ENCODE measurements at regions not wholly inside any gene's neighbourhood (a gene's known extent, or its start where the extent isn't known, plus 50 kb on each side); places are given as distances from the start of the nearest gene placed in this dataset.

GRCh38 chr3:109784285-109784684, 446.9 kb upstream of the DPPA4 start:
- H3K27me3 ChIP-seq = no peaks in the 10 kb centered on the region
- no peak for DNase-seq
- no peak overlapping the region for H3K4me3 ChIP-seq (replicated peaks in 1 of 3)
- no peaks in the 10 kb centered on the region for H3K4me1 ChIP-seq
- no peaks in the 10 kb centered on the region for H3K9me3 ChIP-seq
- 81 to 85% methylated on average over 1 of the region's 1 CpG for WGBS, 2 donors
- TF ChIP-seq CTCF (IDR thresholded peaks at IDR 0.05) = no peak
- TF ChIP-seq POLR2A (IDR thresholded peaks at IDR 0.05) = no peak
- no peak overlapping the region for H3K27ac ChIP-seq
- no peaks in the 10 kb centered on the region for H3K36me3 ChIP-seq
- intact Hi-C loops (cut with DNase I) = no loop called here

- no peak for TF ChIP-seq POLR2A (IDR thresholded peaks at IDR 0.05)
- no peak for TF ChIP-seq CTCF (IDR thresholded peaks at IDR 0.05)
- H3K27ac ChIP-seq = no peak overlapping the region
- no peak for DNase-seq
- H3K9me3 ChIP-seq = no peaks in the 10 kb centered on the region
- no peaks in the 10 kb centered on the region for H3K27me3 ChIP-seq
- intact Hi-C loops (cut with DNase I) = no loop called here
- 78 to 80% methylated on average over 6 of the region's 6 CpGs for WGBS, 2 donors
- H3K4me1 ChIP-seq = no peaks in the 10 kb centered on the region
- H3K4me3 ChIP-seq (replicated peaks in 1 of 3) = no peak overlapping the region
- H3K36me3 ChIP-seq = no peaks in the 10 kb centered on the region
These were observed 447.7 kb upstream of the DPPA4 start for GRCh38 chr3:109784852-109785631.

- H3K9me3 ChIP-seq = no peaks in the 10 kb centered on the region
- TF ChIP-seq POLR2A (IDR thresholded peaks at IDR 0.05) (no peak), CTCF (IDR thresholded peaks at IDR 0.05) (peak in 1 of 6 experiments; percentile 27)
- 95 to 97% methylated on average over 6 of the region's 6 CpGs for WGBS, 2 donors
- no peak for DNase-seq
- H3K27me3 ChIP-seq = no peaks in the 10 kb centered on the region
- H3K4me1 ChIP-seq = no peaks in the 10 kb centered on the region
- H3K27ac ChIP-seq = no peak overlapping the region
- intact Hi-C loops (cut with DNase I) = no loop called here
- H3K36me3 ChIP-seq = no peaks in the 10 kb centered on the region
- H3K4me3 ChIP-seq (replicated peaks in 1 of 3) = no peak overlapping the region
These were observed 465.9 kb upstream of the DPPA4 start for GRCh38 chr3:109803274-109803673.

GRCh38 chr3:109804697-109805096, 467.4 kb upstream of the DPPA4 start:
- TF ChIP-seq CTCF (IDR thresholded peaks at IDR 0.05) (no peak), POLR2A (IDR thresholded peaks at IDR 0.05) (no peak)
- 83 to 96% methylated on average over 1 of the region's 1 CpG for WGBS, 2 donors

GRCh38 chr3:109806929-109807328, 469.6 kb upstream of the DPPA4 start:
- H3K4me1 ChIP-seq = no peaks in the 10 kb centered on the region

More at GRCh38 chr3:109804697-109805096, 467.4 kb upstream of the DPPA4 start:
- intact Hi-C loops (cut with DNase I) = no loop called here
- no peak overlapping the region for H3K4me3 ChIP-seq (replicated peaks in 1 of 3)
- H3K27me3 ChIP-seq = no peaks in the 10 kb centered on the region
- H3K36me3 ChIP-seq = no peaks in the 10 kb centered on the region
- H3K27ac ChIP-seq = no peak overlapping the region
- DNase-seq = no peak
- H3K9me3 ChIP-seq = no peaks in the 10 kb centered on the region
- H3K4me1 ChIP-seq = no peaks in the 10 kb centered on the region

More at GRCh38 chr3:109806929-109807328, 469.6 kb upstream of the DPPA4 start:
- H3K27me3 ChIP-seq = no peaks in the 10 kb centered on the region
- no peak for DNase-seq
- H3K27ac ChIP-seq = no peak overlapping the region
- H3K9me3 ChIP-seq = no peaks in the 10 kb centered on the region
- 72 to 74% methylated on average over 4 of the region's 4 CpGs for WGBS, 2 donors
- intact Hi-C loops (cut with DNase I) = no loop called here
- no peaks in the 10 kb centered on the region for H3K36me3 ChIP-seq
- TF ChIP-seq CTCF (IDR thresholded peaks at IDR 0.05) = no peak
- TF ChIP-seq POLR2A (IDR thresholded peaks at IDR 0.05) = no peak
- no peak overlapping the region for H3K4me3 ChIP-seq (replicated peaks in 1 of 3)
